ENCODE measurements at regions not wholly inside any gene's neighbourhood (a gene's known extent, or its start where the extent isn't known, plus 50 kb on each side); places are given as distances from the start of the nearest gene placed in this dataset.

- TF ChIP-seq, protein P1, sequence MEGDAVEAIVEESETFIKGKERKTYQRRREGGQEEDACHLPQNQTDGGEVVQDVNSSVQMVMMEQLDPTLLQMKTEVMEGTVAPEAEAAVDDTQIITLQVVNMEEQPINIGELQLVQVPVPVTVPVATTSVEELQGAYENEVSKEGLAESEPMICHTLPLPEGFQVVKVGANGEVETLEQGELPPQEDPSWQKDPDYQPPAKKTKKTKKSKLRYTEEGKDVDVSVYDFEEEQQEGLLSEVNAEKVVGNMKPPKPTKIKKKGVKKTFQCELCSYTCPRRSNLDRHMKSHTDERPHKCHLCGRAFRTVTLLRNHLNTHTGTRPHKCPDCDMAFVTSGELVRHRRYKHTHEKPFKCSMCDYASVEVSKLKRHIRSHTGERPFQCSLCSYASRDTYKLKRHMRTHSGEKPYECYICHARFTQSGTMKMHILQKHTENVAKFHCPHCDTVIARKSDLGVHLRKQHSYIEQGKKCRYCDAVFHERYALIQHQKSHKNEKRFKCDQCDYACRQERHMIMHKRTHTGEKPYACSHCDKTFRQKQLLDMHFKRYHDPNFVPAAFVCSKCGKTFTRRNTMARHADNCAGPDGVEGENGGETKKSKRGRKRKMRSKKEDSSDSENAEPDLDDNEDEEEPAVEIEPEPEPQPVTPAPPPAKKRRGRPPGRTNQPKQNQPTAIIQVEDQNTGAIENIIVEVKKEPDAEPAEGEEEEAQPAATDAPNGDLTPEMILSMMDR (IDR thresholded peaks at IDR 0.05), result no peak
- no peak for TF ChIP-seq EZH2 (IDR thresholded peaks at IDR 0.05)
Observed at GRCh38 chr2:173462892-173463840, 108.5 kb downstream of the CDCA7 start.

Measured in neural progenitor cell (in vitro differentiated cells).